K562 (cell line): ENCODE measurements at regions not wholly inside any gene's neighbourhood (a gene's known extent, or its start where the extent isn't known, plus 50 kb on each side); places are given as distances from the start of the nearest gene placed in this dataset.

Source experiments
- ATAC-seq: fragments of 200-7000 bp; cut with Tn5 transposase; 3 replicates; pipeline ENCODE4 v1.9.1; 2020; ENCODE audit warnings: moderate library complexity
- BruUV-seq: library from RNA; stranded (reverse); fragments of 400-500 nt; replicated peaks from 2 replicates; lab custom pipeline; 2021; lab: Mats Ljungman, UMichigan
- CTCF ChIA-PET: fragments of 300-600 bp; formaldehyde crosslinking; extraction: SDS; loops from one replicate; lab custom pipeline; 2021; ENCODE audit warnings: low intra/inter-chr PET ratio; lab: Yijun Ruan, JAX
- POLR2A ChIA-PET: fragments of 300-600, 350-650 bp; sonication (Branson Sonifier 250); formaldehyde crosslinking; extraction: SDS; loops from one replicate; lab custom pipeline; 2021; ENCODE audit warnings: antibody characterized with exemption, inconsistent platforms; lab: Yijun Ruan, JAX
- DNase-seq, 4 experiments: peaks; one replicate each; pipeline versions ENCODE4 v3.0.0 to v3.0.0-alpha.2; 2011 to 2018; ENCODE audit warnings: low spot score in 3 of 4, mixed read lengths in 3 of 4; ENCODE audit errors: extremely low read depth in 1 of 4
- FAIRE-seq: peaks from 2 replicates; lab custom pipeline; 2011; peaks lifted over from hg19 to GRCh38; lab: Jason Lieb, UNC
- H2AFZ ChIP-seq: 2 replicates; pipeline ENCODE4 v1.6.0; 2011; ENCODE audit warnings: low read depth, low read length, control low read depth, inconsistent platforms
- H3K27ac ChIP-seq: fragments of 200-600 bp; 3 replicates; pipeline ENCODE4 v1.8.0; 2011; ENCODE audit warnings: low read depth, mild to moderate bottlenecking, control low read depth, inconsistent platforms, low read length, moderate library complexity, mixed read lengths; ENCODE audit errors: extremely low read depth
- H3K27me3 ChIP-seq, 2 experiments: fragments of 300-600 bp in 1 of 2; 2 replicates in 1 of 2; 3 replicates in 1 of 2; pipeline versions ENCODE4 v1.6.0 to v1.8.0; 2011; ENCODE audit warnings: inconsistent platforms in 2 of 2, low read length in 2 of 2, mild to moderate bottlenecking in 1 of 2, mixed read lengths in 1 of 2, moderate library complexity in 1 of 2; ENCODE audit not compliant: control insufficient read depth in 2 of 2, insufficient read depth in 2 of 2
- H3K36me3 ChIP-seq: fragments of 300-600 bp; 3 replicates; pipeline ENCODE4 v1.8.0; 2011; ENCODE audit warnings: mild to moderate bottlenecking, low read length, inconsistent platforms; ENCODE audit not compliant: control insufficient read depth, insufficient read depth
- H3K4me1 ChIP-seq, 2 experiments: fragments of 200-600 bp in 1 of 2; replicated peaks in 1 of 2; 2 replicates in 1 of 2; 3 replicates in 1 of 2; pipeline versions ENCODE4 v1.5.1 to v1.8.0; 2011; ENCODE audit warnings: inconsistent platforms in 2 of 2, low read length in 2 of 2, mild to moderate bottlenecking in 1 of 2, mixed read lengths in 1 of 2, moderate library complexity in 1 of 2; ENCODE audit not compliant: control insufficient read depth in 2 of 2, insufficient read depth in 2 of 2
- H3K4me2 ChIP-seq: 2 replicates; pipeline ENCODE4 v1.6.1; 2011; ENCODE audit warnings: low read length, control low read depth, inconsistent platforms, mixed read lengths; ENCODE audit not compliant: insufficient read depth
- H3K4me3 ChIP-seq: fragments of 200-600 bp; sonication (generic), shearing (Covaris generic); 2 replicates; pipeline ENCODE4 v1.5.1; 2016; ENCODE audit warnings: control low read depth, inconsistent platforms
- H3K79me2 ChIP-seq: fragments of 200-600 bp; 3 replicates; pipeline ENCODE4 v1.8.0; 2011; ENCODE audit warnings: low read length, inconsistent platforms; ENCODE audit not compliant: control insufficient read depth, insufficient read depth
- H3K9ac ChIP-seq, 2 experiments: 2 replicates each; pipeline versions ENCODE4 v1.6.0 to v1.6.1; 2011; ENCODE audit warnings: low read depth in 2 of 2, low read length in 2 of 2, control low read depth in 1 of 2, inconsistent platforms in 1 of 2, mild to moderate bottlenecking in 1 of 2, mixed read lengths in 1 of 2; ENCODE audit not compliant: insufficient read depth in 1 of 2
- H3K9me1 ChIP-seq: one replicate; pipeline ENCODE4 v1.6.0; 2011; ENCODE audit warnings: inconsistent platforms, mild to moderate bottlenecking, low read length, moderate library complexity; ENCODE audit not compliant: control insufficient read depth, insufficient read depth
- H3K9me3 ChIP-seq: replicated peaks from 2 replicates; pipeline ENCODE4 v1.5.1; 2011; ENCODE audit warnings: low read depth, low read length, inconsistent platforms; ENCODE audit not compliant: control insufficient read depth, insufficient read depth
- H4K20me1 ChIP-seq: replicated peaks from 2 replicates; pipeline ENCODE4 v1.6.1; 2011; ENCODE audit warnings: low read length, inconsistent platforms, mixed read lengths; ENCODE audit not compliant: control insufficient read depth, insufficient read depth
- CHD2 ChIP-seq: IDR thresholded peaks from 2 replicates; pipeline ENCODE4 v1.6.1; 2011; ENCODE audit warnings: low read depth, low read length
- PURB ChIP-seq: sonication (generic); formaldehyde crosslinking; IDR thresholded peaks from 2 replicates; pipeline ENCODE4 v1.9.0; 2021; ENCODE audit warnings: low read depth, mild to moderate bottlenecking, missing genetic modification reagents
- RBFOX2 ChIP-seq: fragments of 200-400 bp; formaldehyde crosslinking; IDR thresholded peaks from 2 replicates; pipeline ENCODE4 v1.6.1; 2017; ENCODE audit warnings: low read depth, mild to moderate bottlenecking, low read length, moderate library complexity
- RBM25 ChIP-seq: fragments of 200-400 bp; formaldehyde crosslinking; IDR thresholded peaks from 2 replicates; pipeline ENCODE4 v1.6.1; 2018; ENCODE audit warnings: low read length, low read depth, moderate library complexity; ENCODE audit not compliant: severe bottlenecking
- ZNF146 ChIP-seq: IDR thresholded peaks from one replicate; pipeline ENCODE4 v1.6.1; 2018; ENCODE audit warnings: missing compliant biosample characterization; ENCODE audit not compliant: unreplicated experiment
- WGBS: fragments of 100-300 bp; shearing (Covaris generic); methylation state at CpG from one replicate; pipeline ENCODE4 v1.1.6; 2016; ENCODE audit warnings: low coverage, mixed read lengths; ENCODE audit not compliant: insufficient coverage; ENCODE audit errors: missing lambda C conversion rate; 5-methylcytosine and 5-hydroxymethylcytosine counted together
- in situ Hi-C: fragments of 300-500 bp; cut with MboI; formaldehyde crosslinking; loops from 4 replicates; pipeline ENCODE4 v1.15.0; 2018; ENCODE audit warnings: inconsistent platforms, mixed read lengths
- intact Hi-C: fragments of 100-400 bp; cut with micrococcal nuclease; formaldehyde crosslinking; loops from 2 replicates; pipeline ENCODE4 v1.14.2; 2022
- TF ChIP-seq, protein P1 (sequence below): sonication (generic); formaldehyde crosslinking; IDR thresholded peaks from 2 replicates; pipeline ENCODE4 v1.8.0; 2022; ENCODE audit warnings: missing genetic modification reagents, mild to moderate bottlenecking, borderline replicate concordance

DNA sequence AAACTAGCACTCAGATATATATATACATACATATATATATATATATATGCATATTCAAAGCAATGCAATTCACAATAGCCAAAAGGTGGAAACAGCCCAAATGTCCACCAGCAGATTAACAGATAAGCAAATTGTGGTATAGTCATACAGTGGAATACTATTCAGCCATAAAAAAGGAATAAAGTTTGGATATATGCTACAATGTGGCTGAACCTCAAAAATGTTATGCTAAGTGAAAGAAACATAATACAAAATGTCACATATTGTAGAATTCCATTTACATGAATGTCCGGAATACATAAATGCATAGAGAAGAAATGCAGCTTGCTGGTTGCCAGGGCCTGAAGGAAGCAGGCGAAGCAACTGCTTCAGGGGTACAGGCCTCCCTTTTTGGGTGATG is 143.4 kb downstream of the ATPSCKMT start:
- Histone ChIP-seq H3K36me3 (no peaks in the 10 kb centered on the region), H3K4me2 (no peak overlapping the region), H3K27ac (no peak overlapping the region), H3K79me2 (no peaks in the 10 kb centered on the region), H3K9me1 (no peaks in the 10 kb centered on the region), H3K4me1 (no peaks in the 10 kb centered on the region), H3K4me3 (no peak overlapping the region), H3K9me3 (no peaks in the 10 kb centered on the region), H4K20me1 (no peaks in the 10 kb centered on the region), H2AFZ (no peak overlapping the region), H3K27me3 (peaks cover 9 to 27% of the 10 kb centered on the region in 2 experiments; a peak in 4 of 5 replicates), H3K9ac (no peak overlapping the region)
- FAIRE-seq (no peak), ATAC-seq (no peak), DNase-seq (no peak)
- WGBS: 2% methylated on average over 2 of the region's 2 CpGs
- CTCF ChIA-PET: no interaction called here
- TF ChIP-seq RBM25: peak; percentile 80
- peak; percentile 84 for TF ChIP-seq ZNF146 (CRISPR knock-in tag)
- TF ChIP-seq, protein P1, sequence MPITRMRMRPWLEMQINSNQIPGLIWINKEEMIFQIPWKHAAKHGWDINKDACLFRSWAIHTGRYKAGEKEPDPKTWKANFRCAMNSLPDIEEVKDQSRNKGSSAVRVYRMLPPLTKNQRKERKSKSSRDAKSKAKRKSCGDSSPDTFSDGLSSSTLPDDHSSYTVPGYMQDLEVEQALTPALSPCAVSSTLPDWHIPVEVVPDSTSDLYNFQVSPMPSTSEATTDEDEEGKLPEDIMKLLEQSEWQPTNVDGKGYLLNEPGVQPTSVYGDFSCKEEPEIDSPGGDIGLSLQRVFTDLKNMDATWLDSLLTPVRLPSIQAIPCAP (CRISPR knock-in tag): no peak
- no peak for TF ChIP-seq RBFOX2
- TF ChIP-seq CHD2: no peak
- TF ChIP-seq PURB (CRISPR knock-in tag): no peak
- no TSS peak for BruUV-seq
- POLR2A ChIA-PET: interaction anchor here (0.9 kb wide), 1 partner anchor 11 kb away, joined by 3 read pairs; no protein-coding TSS in a partner anchor
- in situ Hi-C loops: no loop called here
- intact Hi-C loops: no loop called here
